Activated B cell treated with CpG ODN at 0.5 μM for 24 hours (primary cell): ENCODE measurements at regions not wholly inside any gene's neighbourhood (a gene's known extent, or its start where the extent isn't known, plus 50 kb on each side); places are given as distances from the start of the nearest gene placed in this dataset.

Experiments
- ATAC-seq: fragments of 200-7000 bp; cut with Tn5 transposase; one replicate; pipeline ENCODE4 v1.10.0; 2021; ENCODE audit warnings: low read depth, mild to moderate bottlenecking, moderate library complexity
- CTCF ChIA-PET: fragments of 350-600 bp; sonication (Branson Sonifier 250); formaldehyde crosslinking; loops from one replicate; lab custom pipeline; 2021; ENCODE audit warnings: antibody characterized with exemption; lab: Charles Lee
- POLR2A ChIA-PET: fragments of 350-600 bp; sonication (Branson Sonifier 250); formaldehyde crosslinking; loops from one replicate; lab custom pipeline; 2021; ENCODE audit warnings: antibody characterized with exemption; lab: Charles Lee
- DNase-seq: peaks from one replicate; pipeline ENCODE4 v3.0.0; 2022
- H3K27ac Mint-ChIP-seq: one replicate; pipeline ENCODE4 v1.8.0; 2020; ENCODE audit warnings: mixed read lengths
- H3K27me3 Mint-ChIP-seq: one replicate; pipeline ENCODE4 v1.8.0; 2021; ENCODE audit warnings: mixed read lengths
- H3K36me3 Mint-ChIP-seq: one replicate; pipeline ENCODE4 v1.8.0; 2021; ENCODE audit warnings: low read depth, mixed read lengths
- H3K4me1 Mint-ChIP-seq: one replicate; pipeline ENCODE4 v1.8.0; 2021; ENCODE audit warnings: mixed read lengths
- H3K4me3 Mint-ChIP-seq: one replicate; pipeline ENCODE4 v1.8.0; 2020; ENCODE audit warnings: mild to moderate bottlenecking, mixed read lengths
- H3K9me3 Mint-ChIP-seq: one replicate; pipeline ENCODE4 v1.8.0; 2020; ENCODE audit warnings: mixed read lengths
- intact Hi-C: fragments of 100-400 bp; cut with micrococcal nuclease; formaldehyde crosslinking; loops from one replicate; pipeline ENCODE4 v1.15.1; 2024
- TF ChIP-seq, protein P1 (sequence below): fragments of 200-600 bp; IDR thresholded peaks from one replicate; pipeline ENCODE4 v1.8.0; 2022; ENCODE audit warnings: antibody characterized with exemption, mild to moderate bottlenecking

DNA sequence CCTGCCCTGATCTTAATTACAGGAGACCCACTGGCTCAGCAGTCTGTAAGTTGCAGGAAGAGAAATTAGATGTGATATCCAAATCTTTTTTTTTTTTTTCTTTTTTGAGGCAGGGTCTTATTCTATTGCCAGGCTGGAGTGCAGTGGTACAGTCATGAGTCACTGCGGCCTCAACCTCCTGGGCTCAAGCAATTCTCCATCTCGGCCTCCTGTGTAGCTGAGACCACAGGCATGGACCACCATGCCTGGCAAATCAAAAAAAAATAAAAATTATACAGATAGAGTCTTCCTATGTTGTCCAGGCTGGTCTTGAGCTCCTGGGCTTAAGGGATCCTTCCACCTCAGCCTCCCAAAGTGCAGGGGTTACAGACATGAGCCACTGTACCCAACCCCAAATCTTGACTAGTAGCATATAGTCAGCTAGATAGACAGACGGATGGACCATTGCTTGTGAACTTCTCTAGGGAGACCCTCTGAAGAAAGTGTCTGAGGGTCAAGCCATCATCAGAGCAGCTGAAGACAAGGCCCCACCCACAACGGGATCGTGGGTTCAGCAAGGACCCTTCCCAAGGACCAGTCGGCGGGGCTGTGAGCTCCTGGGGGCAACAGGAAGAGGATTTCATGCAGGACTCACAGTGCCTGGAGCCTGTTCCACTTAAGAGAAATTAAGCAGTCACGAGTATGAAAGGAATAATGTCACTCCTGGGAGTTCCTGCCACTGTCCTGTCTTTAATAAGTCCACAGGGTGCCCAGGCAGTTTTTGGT lies 222.7 kb downstream of the ANKRD60 start:
- no peak overlapping the region for H3K27ac Mint-ChIP-seq
- no peak for ATAC-seq
- POLR2A ChIA-PET = no interaction called here
- H3K9me3 Mint-ChIP-seq = no peaks in the 10 kb centered on the region
- no peaks in the 10 kb centered on the region for H3K36me3 Mint-ChIP-seq
- H3K4me3 Mint-ChIP-seq = no peak overlapping the region
- no peaks in the 10 kb centered on the region for H3K4me1 Mint-ChIP-seq
- H3K27me3 Mint-ChIP-seq = peaks cover 11% of the 10 kb centered on the region
- DNase-seq = no peak
- intact Hi-C loops = no loop called here
- TF ChIP-seq, protein P1, sequence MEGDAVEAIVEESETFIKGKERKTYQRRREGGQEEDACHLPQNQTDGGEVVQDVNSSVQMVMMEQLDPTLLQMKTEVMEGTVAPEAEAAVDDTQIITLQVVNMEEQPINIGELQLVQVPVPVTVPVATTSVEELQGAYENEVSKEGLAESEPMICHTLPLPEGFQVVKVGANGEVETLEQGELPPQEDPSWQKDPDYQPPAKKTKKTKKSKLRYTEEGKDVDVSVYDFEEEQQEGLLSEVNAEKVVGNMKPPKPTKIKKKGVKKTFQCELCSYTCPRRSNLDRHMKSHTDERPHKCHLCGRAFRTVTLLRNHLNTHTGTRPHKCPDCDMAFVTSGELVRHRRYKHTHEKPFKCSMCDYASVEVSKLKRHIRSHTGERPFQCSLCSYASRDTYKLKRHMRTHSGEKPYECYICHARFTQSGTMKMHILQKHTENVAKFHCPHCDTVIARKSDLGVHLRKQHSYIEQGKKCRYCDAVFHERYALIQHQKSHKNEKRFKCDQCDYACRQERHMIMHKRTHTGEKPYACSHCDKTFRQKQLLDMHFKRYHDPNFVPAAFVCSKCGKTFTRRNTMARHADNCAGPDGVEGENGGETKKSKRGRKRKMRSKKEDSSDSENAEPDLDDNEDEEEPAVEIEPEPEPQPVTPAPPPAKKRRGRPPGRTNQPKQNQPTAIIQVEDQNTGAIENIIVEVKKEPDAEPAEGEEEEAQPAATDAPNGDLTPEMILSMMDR = no peak
- CTCF ChIA-PET = no interaction called here

DNA sequence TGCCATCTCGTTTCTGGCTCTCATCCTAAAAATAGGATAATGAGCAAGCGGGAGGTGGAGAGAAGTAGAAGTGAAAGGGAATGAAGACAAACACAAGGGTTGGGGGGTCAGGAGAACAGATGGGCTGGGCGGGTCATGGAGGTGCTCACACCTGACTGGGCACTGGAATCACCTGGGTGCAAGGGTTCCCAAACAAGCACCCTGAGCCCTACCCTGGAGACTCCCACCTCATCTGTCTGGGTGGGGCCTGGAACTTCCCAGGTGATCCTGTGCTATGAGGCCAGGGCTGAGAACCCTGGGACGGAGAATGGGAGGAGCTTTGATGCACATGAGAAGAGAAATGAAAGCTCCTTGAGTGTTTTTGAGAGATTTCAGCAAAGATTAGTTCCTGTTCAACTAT lies 223.6 kb downstream of the ANKRD60 start:
- no peak overlapping the region for H3K27ac Mint-ChIP-seq
- H3K36me3 Mint-ChIP-seq = no peaks in the 10 kb centered on the region
- TF ChIP-seq, protein P1 = no peak
- peaks cover 11% of the 10 kb centered on the region for H3K27me3 Mint-ChIP-seq
- no peaks in the 10 kb centered on the region for H3K9me3 Mint-ChIP-seq
- CTCF ChIA-PET = no interaction called here
- no peak overlapping the region for H3K4me3 Mint-ChIP-seq
- H3K4me1 Mint-ChIP-seq = peaks cover 1% of the 10 kb centered on the region
- POLR2A ChIA-PET = no interaction called here
- DNase-seq = no peak
- intact Hi-C loops = no loop called here
- no peak for ATAC-seq

DNA sequence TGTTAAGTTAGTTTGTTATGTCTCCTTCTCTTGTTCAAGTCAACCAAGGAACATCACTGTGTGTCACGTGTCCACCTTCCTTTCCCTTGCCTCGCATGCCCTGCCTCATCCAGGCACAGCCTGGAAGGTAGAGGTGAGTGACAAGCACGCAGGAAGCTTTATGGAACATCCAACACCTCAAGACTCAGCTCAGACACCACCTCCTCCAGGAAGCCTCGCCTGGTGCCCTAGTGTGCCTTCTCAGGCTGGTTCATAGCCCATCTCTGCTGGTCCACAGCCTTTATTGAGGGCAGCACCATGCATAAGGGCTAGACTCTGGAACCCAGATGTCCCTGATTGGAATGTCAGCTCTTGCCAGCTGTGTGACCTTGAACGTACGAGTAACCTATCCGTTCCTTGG lies 224.3 kb downstream of the ANKRD60 start:
- ATAC-seq (no peak), DNase-seq (no peak)
- intact Hi-C loops = no loop called here
- H3K27me3 Mint-ChIP-seq = peaks cover 5% of the 10 kb centered on the region
- H3K36me3 Mint-ChIP-seq = no peaks in the 10 kb centered on the region
- CTCF ChIA-PET = no interaction called here
- H3K4me3 Mint-ChIP-seq = no peak overlapping the region
- POLR2A ChIA-PET = no interaction called here
- H3K27ac Mint-ChIP-seq = no peak overlapping the region
- H3K4me1 Mint-ChIP-seq = peaks cover 9% of the 10 kb centered on the region
- TF ChIP-seq, protein P1 = no peak
- no peaks in the 10 kb centered on the region for H3K9me3 Mint-ChIP-seq

DNA sequence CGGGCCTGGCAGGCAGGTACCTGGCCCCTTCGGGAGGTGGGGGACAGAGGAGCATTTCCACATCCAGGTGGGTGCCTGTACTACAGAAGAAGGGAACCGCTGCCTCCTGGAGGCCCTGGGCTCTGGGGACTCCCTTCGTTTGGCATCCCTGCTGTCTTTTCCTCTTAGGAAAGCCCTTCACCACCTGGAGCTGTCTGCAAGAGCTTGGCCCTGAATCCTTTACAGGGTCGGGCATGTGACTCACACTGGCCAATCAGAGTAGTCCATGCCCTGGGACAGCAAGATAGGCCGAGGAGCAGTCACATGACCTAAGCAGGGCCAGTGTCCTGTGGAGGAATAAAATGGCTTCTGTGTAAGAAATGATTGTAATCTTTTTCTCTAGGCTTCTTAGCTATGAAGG lies 224.9 kb downstream of the ANKRD60 start:
- peaks cover 4% of the 10 kb centered on the region for H3K27me3 Mint-ChIP-seq
- TF ChIP-seq, protein P1 = no peak

DNA sequence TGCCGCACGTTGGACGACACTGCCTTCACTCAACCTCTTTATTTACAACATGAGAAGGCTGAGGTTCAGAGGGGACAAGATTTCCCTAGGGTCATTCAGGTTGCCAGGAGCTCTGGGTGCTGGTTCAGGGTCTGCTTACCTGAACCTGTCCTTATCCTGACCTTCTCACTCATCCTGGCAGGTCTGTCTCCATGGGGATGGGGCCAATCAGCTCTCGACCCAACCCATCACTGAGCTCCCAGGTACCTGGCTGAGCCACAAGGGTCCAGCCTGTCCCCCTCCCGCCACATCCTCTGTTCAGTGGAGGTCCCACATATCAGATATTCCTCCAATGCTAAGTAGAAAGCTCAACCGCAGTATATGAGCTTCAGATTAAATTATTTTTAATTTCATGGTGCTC lies 225.6 kb downstream of the ANKRD60 start:
- Mint-ChIP-seq H3K36me3 (no peaks in the 10 kb centered on the region), H3K9me3 (no peaks in the 10 kb centered on the region), H3K4me1 (peaks cover 17% of the 10 kb centered on the region), H3K27me3 (peaks cover 4% of the 10 kb centered on the region), H3K27ac (no peak overlapping the region), H3K4me3 (no peak overlapping the region)
- CTCF ChIA-PET = no interaction called here
- TF ChIP-seq, protein P1 = no peak
- intact Hi-C loops = no loop called here
- ATAC-seq (no peak), DNase-seq (no peak)
- POLR2A ChIA-PET = no interaction called here

More for the DNA sequence above, 224.9 kb downstream of the ANKRD60 start:
- no peaks in the 10 kb centered on the region for H3K9me3 Mint-ChIP-seq
- no peak overlapping the region for H3K4me3 Mint-ChIP-seq
- H3K36me3 Mint-ChIP-seq = no peaks in the 10 kb centered on the region
- H3K27ac Mint-ChIP-seq = no peak overlapping the region
- DNase-seq = no peak
- POLR2A ChIA-PET = no interaction called here
- no peak for ATAC-seq
- peaks cover 15% of the 10 kb centered on the region for H3K4me1 Mint-ChIP-seq
- intact Hi-C loops = no loop called here
- CTCF ChIA-PET = no interaction called here
